ENCODE measurements at regions not wholly inside any gene's neighbourhood (a gene's known extent, or its start where the extent isn't known, plus 50 kb on each side); places are given as distances from the start of the nearest gene placed in this dataset.

- no peaks in the 10 kb centered on the region for H3K9me3 Mint-ChIP-seq
- Histone ChIP-seq H3K9me3 (replicated peaks in 1 of 2; ENCODE audit: control insufficient read depth in 1 of 2, insufficient read depth in 1 of 2, low read length in 2 of 2) (no peaks in the 10 kb centered on the region), H3K27ac (ENCODE audit: low read depth in 1 of 2, low read length in 2 of 2) (no peak overlapping the region), H3K27me3 (ENCODE audit: control insufficient read depth in 2 of 2, insufficient read depth in 2 of 2, low read length in 2 of 2) (no peaks in the 10 kb centered on the region), H3K4me3 (replicated peaks in 1 of 3; ENCODE audit: low read depth in 2 of 3, low read length in 3 of 3) (no peak overlapping the region), H3K36me3 (replicated peaks in 1 of 2; ENCODE audit: control insufficient read depth in 1 of 2, insufficient read depth in 2 of 2, low read length in 2 of 2) (no peaks in the 10 kb centered on the region), H2AFZ (ENCODE audit: insufficient read depth, low read depth, low read length, poor library complexity, severe bottlenecking) (no peak overlapping the region), H3K4me2 (replicated peaks; ENCODE audit: extremely low read depth, low read length, poor library complexity, severe bottlenecking) (no peak overlapping the region), H3K9ac (ENCODE audit: insufficient read depth, low read length, poor library complexity, severe bottlenecking) (no peak overlapping the region), H4K20me1 (ENCODE audit: insufficient read depth, low read length) (no peaks in the 10 kb centered on the region), H3K79me2 (ENCODE audit: insufficient read depth, low read length) (no peaks in the 10 kb centered on the region), H3K4me1 (ENCODE audit: control insufficient read depth in 1 of 2, insufficient read depth in 2 of 2, low read length in 2 of 2) (no peaks in the 10 kb centered on the region)
- TF ChIP-seq CTCF (IDR thresholded peaks at IDR 0.05), result no peak
- H3K4me1 Mint-ChIP-seq, result no peaks in the 10 kb centered on the region
- no peak overlapping the region for H3K4me3 Mint-ChIP-seq
- H3K27ac Mint-ChIP-seq, result no peak overlapping the region
- WGBS (ENCODE audit: insufficient coverage), result no CpG with 5 or more reads among the region's 3 CpGs
- intact Hi-C loops (cut with micrococcal nuclease), result no loop called here
- H3K36me3 Mint-ChIP-seq, result no peaks in the 10 kb centered on the region
- no peak for DNase-seq
- H3K27me3 Mint-ChIP-seq (ENCODE audit: low read depth in 3 of 3), result no peaks in the 10 kb centered on the region
Measured at GRCh38 chr4:81679315-81679714, 207.6 kb upstream of the RASGEF1B start.

GRCh38 chr4:81678801-81679200 is 207.1 kb upstream of the RASGEF1B start:
- Mint-ChIP-seq H3K27ac (no peak overlapping the region), H3K27me3 (ENCODE audit: low read depth in 3 of 3) (no peaks in the 10 kb centered on the region), H3K9me3 (no peaks in the 10 kb centered on the region), H3K4me1 (no peaks in the 10 kb centered on the region), H3K4me3 (no peak overlapping the region), H3K36me3 (no peaks in the 10 kb centered on the region)
- Histone ChIP-seq H3K27me3 (ENCODE audit: control insufficient read depth in 2 of 2, insufficient read depth in 2 of 2, low read length in 2 of 2) (no peaks in the 10 kb centered on the region), H3K79me2 (ENCODE audit: insufficient read depth, low read length) (no peaks in the 10 kb centered on the region), H3K4me3 (replicated peaks in 1 of 3; ENCODE audit: low read depth in 2 of 3, low read length in 3 of 3) (no peak overlapping the region), H3K9me3 (replicated peaks in 1 of 2; ENCODE audit: control insufficient read depth in 1 of 2, insufficient read depth in 1 of 2, low read length in 2 of 2) (no peaks in the 10 kb centered on the region), H3K4me2 (replicated peaks; ENCODE audit: extremely low read depth, low read length, poor library complexity, severe bottlenecking) (no peak overlapping the region), H3K36me3 (replicated peaks in 1 of 2; ENCODE audit: control insufficient read depth in 1 of 2, insufficient read depth in 2 of 2, low read length in 2 of 2) (no peaks in the 10 kb centered on the region), H3K9ac (ENCODE audit: insufficient read depth, low read length, poor library complexity, severe bottlenecking) (no peak overlapping the region), H3K27ac (ENCODE audit: low read depth in 1 of 2, low read length in 2 of 2) (no peak overlapping the region), H2AFZ (ENCODE audit: insufficient read depth, low read depth, low read length, poor library complexity, severe bottlenecking) (no peak overlapping the region), H3K4me1 (ENCODE audit: control insufficient read depth in 1 of 2, insufficient read depth in 2 of 2, low read length in 2 of 2) (no peaks in the 10 kb centered on the region), H4K20me1 (ENCODE audit: insufficient read depth, low read length) (no peaks in the 10 kb centered on the region)
- WGBS (ENCODE audit: insufficient coverage), result no CpG with 5 or more reads among the region's 3 CpGs
- intact Hi-C loops (cut with micrococcal nuclease), result no loop called here
- no peak for DNase-seq
- TF ChIP-seq CTCF (IDR thresholded peaks at IDR 0.05), result no peak

All from CD14-positive monocyte (primary cell).